COR-L47 (cell line): ENCODE measurements at regions not wholly inside any gene's neighbourhood (a gene's known extent, or its start where the extent isn't known, plus 50 kb on each side); places are given as distances from the start of the nearest gene placed in this dataset.

ENCODE experiments used
- DNase-seq: peaks from one replicate; lab custom pipeline; 2025; lab: John Stamatoyannopoulos, UW

DNA sequence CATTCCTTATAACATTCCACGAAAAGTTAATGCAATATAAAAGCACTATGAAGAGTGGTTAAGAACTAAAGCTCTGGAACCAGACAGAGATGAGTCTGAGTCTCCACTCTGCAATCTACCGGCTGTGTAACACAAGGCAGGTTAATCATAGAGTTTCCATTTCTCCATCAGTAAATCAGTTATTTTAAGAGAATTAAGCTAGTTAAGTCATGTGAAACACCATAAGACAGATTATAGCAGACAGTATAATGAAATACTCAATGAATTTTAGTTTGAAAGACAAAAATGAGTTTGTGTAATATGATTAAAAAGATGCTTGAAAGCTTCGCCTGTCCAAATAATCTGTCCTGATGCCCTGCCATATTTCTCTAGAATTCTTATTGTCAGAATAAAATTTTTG, 282.6 kb upstream of the ACTRT1 start:
- DNase-seq: no peak

DNA sequence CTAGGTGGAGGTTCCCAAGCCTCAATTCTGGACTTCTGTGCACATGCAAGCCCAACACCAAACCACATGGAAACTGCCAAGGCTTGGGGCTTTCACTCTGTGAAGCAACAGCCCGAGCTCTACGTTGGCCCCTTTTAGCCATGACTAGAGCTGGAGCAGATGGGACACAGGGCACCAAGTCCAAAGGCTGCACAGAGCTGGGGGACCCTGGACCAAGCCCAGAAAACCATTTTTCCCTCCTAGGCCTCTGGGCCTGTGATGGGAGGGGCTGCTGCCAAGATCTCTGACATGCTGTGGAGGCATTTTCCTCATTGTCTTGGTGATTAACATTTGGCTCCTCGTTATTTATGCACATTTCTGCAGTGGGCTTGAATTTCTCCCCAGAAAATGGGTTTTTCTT, 258.7 kb upstream of the ACTRT1 start:
- no peak for DNase-seq

DNA sequence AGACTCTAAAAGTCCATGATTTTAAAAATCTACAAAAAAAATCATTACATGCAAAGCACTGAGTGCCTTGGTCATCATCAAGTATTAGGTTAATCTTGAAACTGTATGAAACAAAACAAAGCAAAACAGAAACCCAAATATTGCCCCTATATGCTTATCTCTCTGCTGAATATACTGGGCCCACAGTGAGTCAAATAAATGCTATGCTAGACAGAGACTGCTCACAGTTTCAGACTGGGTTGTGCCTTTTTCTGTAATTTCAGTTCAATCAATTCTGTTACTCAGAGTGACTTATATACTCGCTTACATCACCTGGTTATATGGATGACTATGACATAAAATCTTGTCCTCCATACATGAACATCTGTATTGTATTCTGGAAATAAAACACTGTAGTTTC, 257.1 kb upstream of the ACTRT1 start:
- DNase-seq: no peak

DNA sequence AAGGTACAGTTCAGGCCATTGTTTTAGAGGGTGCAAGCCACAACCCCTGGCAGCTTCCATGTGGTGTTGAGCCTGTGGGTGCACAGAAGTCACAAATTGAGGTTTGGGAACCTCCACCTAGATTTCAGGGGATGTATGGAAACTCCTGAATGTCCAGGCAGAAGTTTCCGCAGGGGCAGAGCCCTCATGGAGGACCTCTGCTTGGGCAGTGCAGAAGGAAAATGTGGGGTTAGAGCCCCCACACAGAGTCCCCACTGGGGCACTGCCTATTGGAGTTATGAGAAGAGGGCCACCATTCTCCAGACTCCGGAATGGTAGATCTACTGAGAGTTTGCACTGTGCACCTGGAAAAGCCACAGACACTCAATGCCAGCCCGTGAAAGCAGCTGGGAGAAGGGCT, 242.0 kb upstream of the ACTRT1 start:
- DNase-seq: no peak

DNA sequence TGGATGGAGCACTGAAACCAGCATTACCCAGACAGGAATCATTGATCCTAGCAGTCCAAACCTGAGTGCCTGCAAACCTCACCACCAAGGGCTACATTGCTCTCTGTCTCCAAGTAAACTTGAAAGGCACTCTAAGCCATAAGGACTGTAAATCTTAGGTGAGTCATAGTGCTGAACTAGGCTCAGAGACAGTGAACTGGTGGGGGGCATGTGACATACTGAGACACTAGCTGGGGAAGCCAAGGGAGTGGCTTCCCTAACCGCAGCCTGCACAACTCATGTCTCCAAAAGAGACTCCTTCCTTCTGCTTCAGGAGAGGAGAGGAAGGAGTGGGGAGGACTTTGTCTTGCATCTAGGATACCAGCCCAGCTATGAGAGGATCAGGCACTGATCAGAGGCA, 235.5 kb upstream of the ACTRT1 start:
- DNase-seq: no peak

DNA sequence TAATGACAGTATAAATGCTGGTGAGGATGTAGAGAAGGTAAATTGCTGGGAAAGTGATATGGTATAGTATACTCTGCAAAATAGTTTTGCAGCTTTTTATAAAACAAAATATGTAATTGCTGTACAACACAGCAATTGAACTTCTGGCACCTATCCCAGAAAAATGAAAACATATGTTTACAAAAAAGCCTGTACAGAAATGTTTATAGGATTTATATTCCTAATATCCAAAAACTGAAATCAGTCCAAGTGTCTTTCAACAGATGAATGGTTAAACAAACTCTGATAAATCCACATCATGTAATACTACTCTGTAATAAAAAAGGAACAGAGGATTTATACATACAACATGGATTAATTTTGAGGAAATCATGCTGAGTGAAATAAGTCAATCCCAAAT, 198.4 kb upstream of the ACTRT1 start:
- DNase-seq: no peak

DNA sequence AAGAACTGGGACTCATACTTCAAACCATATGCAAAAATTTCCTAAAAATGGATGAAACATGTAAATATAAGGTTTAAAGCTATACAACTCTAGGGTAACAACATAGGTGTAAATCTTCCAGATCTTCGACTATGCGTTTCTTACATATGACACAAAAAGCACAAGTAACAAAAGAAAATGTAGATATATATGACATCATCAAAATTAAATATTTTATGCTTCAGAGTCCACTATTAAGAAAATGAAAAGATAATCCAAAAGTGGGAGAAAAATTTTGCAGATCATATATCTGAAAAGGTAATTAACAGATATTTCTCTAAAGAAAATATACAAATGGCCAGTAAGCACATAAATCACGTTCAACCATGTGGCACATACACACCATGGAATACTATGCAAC, 164.2 kb upstream of the ACTRT1 start:
- DNase-seq: no peak

DNA sequence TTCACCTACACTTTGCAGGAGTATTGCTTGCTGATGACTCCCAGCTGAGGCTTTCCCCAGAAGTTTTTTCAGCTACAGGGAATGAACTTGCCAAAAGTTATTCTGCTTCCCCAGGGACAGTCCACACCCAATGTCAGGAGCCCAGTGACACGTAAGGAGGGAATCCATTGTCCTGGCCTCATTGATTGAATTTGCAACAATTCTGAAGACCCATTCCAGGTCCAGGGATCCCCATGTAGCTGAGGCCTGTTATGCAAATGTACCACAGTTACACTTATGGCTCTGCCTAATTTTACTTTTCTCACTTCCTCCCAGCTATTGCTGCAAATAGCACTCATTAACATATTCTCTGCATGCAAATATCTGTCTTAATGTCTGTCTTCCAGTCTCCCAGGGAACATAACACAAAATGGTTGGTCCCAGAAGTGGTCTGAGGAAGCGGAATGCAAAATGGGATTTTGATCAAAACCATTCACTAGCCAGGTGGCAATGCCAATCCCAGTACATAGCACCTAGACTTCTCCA, 113.7 kb upstream of the ACTRT1 start:
- DNase-seq: no peak

DNA sequence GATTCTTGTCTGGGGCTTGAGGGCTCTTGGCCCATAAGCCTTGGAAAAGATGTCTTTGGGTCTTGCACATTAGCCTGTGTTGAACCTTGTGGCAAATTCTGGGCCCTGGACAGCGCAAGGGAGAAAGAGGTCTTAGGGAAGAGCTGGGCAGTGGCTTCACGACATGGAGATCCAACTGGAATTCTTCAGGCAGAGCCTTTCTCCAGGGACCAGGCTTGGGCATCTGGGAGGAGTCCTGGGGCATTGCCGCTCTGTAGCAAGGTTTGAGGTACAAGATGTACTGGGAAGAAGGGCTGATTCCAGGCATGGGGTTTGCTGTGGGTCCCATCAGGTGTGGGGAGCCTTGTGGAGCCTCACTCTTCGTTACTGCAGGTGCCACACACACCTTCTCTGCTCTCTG, 104.0 kb upstream of the ACTRT1 start:
- no peak for DNase-seq

DNA sequence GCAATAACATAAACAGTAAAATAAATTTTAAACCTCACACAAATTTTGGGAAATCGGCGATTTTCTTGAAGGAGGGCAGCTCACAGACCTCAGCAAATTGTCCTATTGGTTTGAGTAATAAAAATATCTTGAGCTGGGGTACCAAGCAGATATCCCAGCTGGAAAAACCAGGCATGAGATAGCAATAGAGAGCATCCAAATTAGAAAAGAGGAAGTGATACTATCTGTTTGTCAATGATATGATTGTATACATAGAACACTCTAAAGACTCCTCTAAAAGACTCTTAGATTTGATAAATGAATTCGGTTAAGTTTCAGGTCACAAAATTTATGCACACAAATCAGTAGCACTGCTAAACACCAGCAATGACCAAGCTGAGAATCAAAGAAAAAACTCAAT, 90.5 kb upstream of the ACTRT1 start:
- DNase-seq: no peak

DNA sequence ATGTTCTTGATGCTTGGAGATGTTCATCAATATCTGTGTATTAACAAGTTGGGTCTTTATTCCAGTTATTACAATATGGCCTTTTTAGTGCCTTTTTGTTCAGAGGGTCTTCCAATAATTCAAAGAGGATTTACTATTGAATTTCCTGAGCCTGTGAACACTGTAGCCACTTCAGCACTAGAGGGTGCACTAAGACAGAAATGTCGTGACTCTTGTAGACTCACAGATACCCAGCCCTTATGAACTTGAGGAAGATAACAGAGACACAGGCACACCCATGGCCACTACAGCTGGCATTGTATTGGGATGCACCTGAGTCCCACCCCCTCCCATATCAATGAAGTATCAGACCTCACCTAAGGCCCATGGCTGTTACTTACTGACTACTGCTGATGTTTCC, 54.4 kb upstream of the ACTRT1 start:
- DNase-seq: peak; percentile 24

DNA sequence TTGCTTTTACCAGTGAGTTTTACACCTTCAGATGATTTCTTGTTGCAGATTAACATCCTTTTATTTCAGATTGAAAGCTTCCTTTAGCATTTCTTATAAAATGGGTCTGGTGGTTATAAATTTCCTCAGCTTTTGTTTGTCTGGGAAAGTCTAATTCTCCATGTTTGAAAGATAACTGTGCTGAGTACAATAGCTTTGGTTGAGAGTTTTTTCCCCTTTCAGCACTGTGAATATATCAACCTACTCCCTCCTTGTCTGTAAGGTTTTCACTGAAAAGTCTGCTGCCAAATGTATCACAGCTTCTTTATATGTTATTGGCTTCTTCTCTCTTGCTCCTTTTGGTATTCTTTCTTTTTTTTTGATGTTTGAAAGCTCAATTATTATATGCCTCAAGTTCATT, 53.5 kb upstream of the ACTRT1 start:
- DNase-seq: no peak
